HG03460 (cell line): ENCODE measurements at regions not wholly inside any gene's neighbourhood (a gene's known extent, or its start where the extent isn't known, plus 50 kb on each side); places are given as distances from the start of the nearest gene placed in this dataset.

Experiments
- ATAC-seq: cut with Tn5 transposase; IDR thresholded peaks from one replicate; pipeline ENCODE4 v1.9.1; 2021; ENCODE audit not compliant: unreplicated experiment

GRCh38 chr1:94620345-94621031 lies 78.9 kb upstream of the F3 start:
- no peak for ATAC-seq

- no peak for ATAC-seq
Observed at GRCh38 chr1:94619731-94620130, 78.2 kb upstream of the F3 start.

GRCh38 chr1:94617957-94618739 lies 76.6 kb upstream of the F3 start:
- ATAC-seq, result no peak

GRCh38 chr1:94617134-94617805 lies 75.7 kb upstream of the F3 start:
- ATAC-seq, result no peak

GRCh38 chr1:94616506-94616905 lies 74.9 kb upstream of the F3 start:
- no peak for ATAC-seq

GRCh38 chr1:94614996-94615395 lies 73.4 kb upstream of the F3 start:
- no peak for ATAC-seq

GRCh38 chr1:94614168-94614815 lies 72.7 kb upstream of the F3 start:
- ATAC-seq, result no peak

- ATAC-seq, result no peak
Observed at GRCh38 chr1:94612525-94613204, 71.1 kb upstream of the F3 start.

- no peak for ATAC-seq
Observed at GRCh38 chr1:94611681-94612475, 70.3 kb upstream of the F3 start.

GRCh38 chr1:94609619-94610018 lies 68.1 kb upstream of the F3 start:
- ATAC-seq, result no peak

- no peak for ATAC-seq
Observed at GRCh38 chr1:94608852-94609530, 67.4 kb upstream of the F3 start.

- ATAC-seq, result no peak
Observed at GRCh38 chr1:94608142-94608851, 66.7 kb upstream of the F3 start.

GRCh38 chr1:94607398-94607797 lies 65.8 kb upstream of the F3 start:
- ATAC-seq, result no peak

GRCh38 chr1:94606471-94606870 lies 64.9 kb upstream of the F3 start:
- ATAC-seq, result no peak

GRCh38 chr1:94603663-94604062 lies 62.1 kb upstream of the F3 start:
- ATAC-seq, result no peak

- no peak for ATAC-seq
Observed at GRCh38 chr1:94602802-94603625, 61.5 kb upstream of the F3 start.

- no peak for ATAC-seq
Observed at GRCh38 chr1:94602316-94602715, 60.8 kb upstream of the F3 start.

GRCh38 chr1:94600556-94600955 lies 59.0 kb upstream of the F3 start:
- ATAC-seq, result no peak
